ENCODE measurements at regions not wholly inside any gene's neighbourhood (a gene's known extent, or its start where the extent isn't known, plus 50 kb on each side); places are given as distances from the start of the nearest gene placed in this dataset.
"Not testable (repeated sequence)": the region's sequence is repeated elsewhere in the genome, so short reads cannot be mapped to it uniquely, and the experiment has no call there.

- DNase-seq, result no peak
These were observed 263.3 kb downstream of the SOX4 start for GRCh38 chr6:21856844-21857243.

GRCh38 chr6:21858076-21858475 lies 264.5 kb downstream of the SOX4 start:
- no peak for DNase-seq

- no peak for DNase-seq
These were observed 265.7 kb downstream of the SOX4 start for GRCh38 chr6:21859193-21859735.

- DNase-seq, result no peak
These were observed 268.4 kb downstream of the SOX4 start for GRCh38 chr6:21861942-21862341.

- no peak for DNase-seq
These were observed 270.7 kb downstream of the SOX4 start for GRCh38 chr6:21864206-21864605.

- DNase-seq, result no peak
These were observed 274.7 kb downstream of the SOX4 start for GRCh38 chr6:21868226-21868625.

- DNase-seq, result no peak
These were observed 275.7 kb downstream of the SOX4 start for GRCh38 chr6:21869085-21869771.

- DNase-seq, result peak; percentile 44
These were observed 276.7 kb downstream of the SOX4 start for GRCh38 chr6:21870076-21870730.

- DNase-seq, result no peak
These were observed 278.3 kb downstream of the SOX4 start for GRCh38 chr6:21871831-21872230.

GRCh38 chr6:21872749-21873148 lies 279.2 kb downstream of the SOX4 start:
- DNase-seq, result no peak

GRCh38 chr6:21873562-21873961 lies 280.0 kb downstream of the SOX4 start:
- no peak for DNase-seq

- DNase-seq, result no peak
These were observed 280.8 kb downstream of the SOX4 start for GRCh38 chr6:21874372-21874771.

- DNase-seq, result not testable (repeated sequence)
These were observed 283.5 kb downstream of the SOX4 start for GRCh38 chr6:21877037-21877436.

- DNase-seq, result not testable (repeated sequence)
These were observed 286.7 kb downstream of the SOX4 start for GRCh38 chr6:21880249-21880648.

- no peak for DNase-seq
These were observed 288.5 kb downstream of the SOX4 start for GRCh38 chr6:21881969-21882465.

- DNase-seq, result no peak
These were observed 290.2 kb downstream of the SOX4 start for GRCh38 chr6:21883595-21884328.

GRCh38 chr6:21885111-21885510 lies 291.6 kb downstream of the SOX4 start:
- no peak for DNase-seq

- peak; percentile 68 for DNase-seq
These were observed 292.1 kb downstream of the SOX4 start for GRCh38 chr6:21885532-21886114.

GRCh38 chr6:21886542-21887151 lies 293.1 kb downstream of the SOX4 start:
- DNase-seq, result no peak

- DNase-seq, result no peak
These were observed 294.0 kb downstream of the SOX4 start for GRCh38 chr6:21887231-21888185.

- DNase-seq, result no peak
These were observed 297.5 kb downstream of the SOX4 start for GRCh38 chr6:21891080-21891479.

Measured in retina (tissue), 1 donor.